HG03378 (cell line): ENCODE measurements at regions not wholly inside any gene's neighbourhood (a gene's known extent, or its start where the extent isn't known, plus 50 kb on each side); places are given as distances from the start of the nearest gene placed in this dataset.
"Not testable (repeated sequence)": the region's sequence is repeated elsewhere in the genome, so short reads cannot be mapped to it uniquely, and the experiment has no call there.

Source experiments
- ATAC-seq: cut with Tn5 transposase; IDR thresholded peaks from one replicate; pipeline ENCODE4 v1.9.1; 2021; ENCODE audit warnings: mild to moderate bottlenecking, moderate library complexity; ENCODE audit not compliant: unreplicated experiment

DNA sequence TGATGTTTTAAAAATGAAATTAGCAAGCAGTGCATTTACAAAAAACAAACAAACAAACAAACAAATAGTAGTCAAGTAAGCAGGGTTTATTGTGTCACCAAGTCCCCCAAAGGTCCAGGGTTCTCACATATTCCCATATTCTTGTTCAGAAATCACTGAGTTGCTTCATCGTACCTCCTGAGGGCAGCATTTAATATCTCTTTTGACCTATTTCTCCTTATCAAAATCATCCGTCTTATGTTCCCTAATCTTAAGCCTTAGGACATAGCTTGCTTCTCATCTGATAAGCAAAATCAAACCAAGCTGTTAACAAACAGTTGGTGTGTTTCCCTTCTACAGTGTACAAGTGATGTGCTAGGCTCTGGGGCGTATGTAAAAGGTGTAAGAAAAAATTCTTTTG lies 109.5 kb upstream of the MAN2A1 start:
- ATAC-seq, result no peak

- no peak for ATAC-seq
Measured at GRCh38 chr5:109575506-109575905, 114.2 kb upstream of the MAN2A1 start.

DNA sequence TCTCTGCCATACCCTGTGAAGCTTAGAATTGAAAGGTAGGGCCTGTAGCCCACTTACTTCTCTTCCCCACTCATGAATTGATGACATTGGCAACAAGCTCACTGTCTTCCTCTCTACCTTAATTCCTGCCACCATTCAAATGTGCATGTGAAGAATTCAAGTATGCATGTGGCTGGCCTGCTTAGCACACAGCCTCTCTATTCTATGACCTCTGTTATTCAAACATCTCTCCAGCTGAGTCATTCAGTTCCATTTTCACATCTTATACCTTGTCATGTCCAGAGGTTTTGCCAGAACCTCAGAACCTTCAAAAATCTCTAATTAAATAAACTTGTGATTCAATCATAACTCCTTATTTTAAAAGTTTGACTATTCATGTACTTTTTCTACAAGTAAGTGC lies 114.7 kb upstream of the MAN2A1 start:
- ATAC-seq, result no peak

- ATAC-seq, result no peak
Measured at GRCh38 chr5:109573766-109574165, 116.0 kb upstream of the MAN2A1 start.

- ATAC-seq, result no peak
Measured at GRCh38 chr5:109573256-109573655, 116.5 kb upstream of the MAN2A1 start.

DNA sequence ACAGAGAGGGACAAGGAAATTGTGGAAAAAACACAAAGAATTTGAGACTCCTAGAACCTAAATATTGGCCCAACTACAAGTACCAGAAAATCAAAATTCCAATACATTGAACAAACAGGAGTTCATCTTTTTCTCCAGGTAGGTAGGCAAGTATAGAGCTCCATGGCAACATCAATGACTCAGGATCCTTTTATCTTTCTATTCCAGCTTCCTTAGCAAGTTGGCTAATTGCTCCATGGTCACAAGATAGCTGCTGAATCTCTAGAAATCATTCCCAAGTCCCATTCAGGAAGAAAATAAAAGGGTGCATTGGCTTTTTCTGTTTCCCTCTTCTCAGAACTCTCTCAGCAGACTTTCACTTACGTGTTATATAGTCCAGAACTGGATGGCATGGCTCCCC lies 117.9 kb upstream of the MAN2A1 start:
- ATAC-seq, result no peak

DNA sequence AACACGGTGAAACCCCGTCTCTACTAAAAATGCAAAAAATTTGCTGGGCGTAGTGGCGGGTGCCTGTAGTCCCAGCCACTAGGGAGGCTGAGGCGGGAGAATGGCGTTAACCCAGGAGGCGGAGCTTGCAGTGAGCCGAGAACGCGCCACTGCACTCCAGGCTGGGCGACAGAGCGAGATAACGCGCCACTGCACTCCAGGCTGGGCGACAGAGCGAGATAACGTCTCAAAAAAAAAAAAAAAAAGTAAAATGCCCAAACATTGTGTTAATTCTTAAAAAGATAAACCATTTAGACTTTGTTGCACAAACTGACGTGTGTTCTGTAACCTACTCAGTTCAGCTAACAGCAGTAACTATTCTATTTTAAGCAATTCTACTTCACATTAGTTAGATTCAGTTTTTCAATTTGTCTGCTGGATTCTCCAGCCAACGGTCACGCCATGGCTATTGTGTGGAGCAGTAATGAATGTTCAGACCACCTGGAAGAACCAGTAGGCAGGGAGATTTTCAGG lies 119.3 kb upstream of the MAN2A1 start:
- ATAC-seq, result no peak

- no peak for ATAC-seq
Measured at GRCh38 chr5:109567374-109568044, 122.2 kb upstream of the MAN2A1 start.

GRCh38 chr5:109566361-109566760 lies 123.4 kb upstream of the MAN2A1 start:
- no peak for ATAC-seq

GRCh38 chr5:109563739-109564138 lies 126.0 kb upstream of the MAN2A1 start:
- ATAC-seq, result no peak

- no peak for ATAC-seq
Measured at GRCh38 chr5:109563189-109563588, 126.5 kb upstream of the MAN2A1 start.

- no peak for ATAC-seq
Measured at GRCh38 chr5:109562441-109562840, 127.3 kb upstream of the MAN2A1 start.

GRCh38 chr5:109561447-109561846 lies 128.3 kb upstream of the MAN2A1 start:
- no peak for ATAC-seq

GRCh38 chr5:109560554-109560953 lies 129.2 kb upstream of the MAN2A1 start:
- ATAC-seq, result no peak

GRCh38 chr5:109558952-109559351 lies 130.8 kb upstream of the MAN2A1 start:
- ATAC-seq, result no peak

GRCh38 chr5:109558364-109558763 lies 131.4 kb upstream of the MAN2A1 start:
- ATAC-seq, result no peak

DNA sequence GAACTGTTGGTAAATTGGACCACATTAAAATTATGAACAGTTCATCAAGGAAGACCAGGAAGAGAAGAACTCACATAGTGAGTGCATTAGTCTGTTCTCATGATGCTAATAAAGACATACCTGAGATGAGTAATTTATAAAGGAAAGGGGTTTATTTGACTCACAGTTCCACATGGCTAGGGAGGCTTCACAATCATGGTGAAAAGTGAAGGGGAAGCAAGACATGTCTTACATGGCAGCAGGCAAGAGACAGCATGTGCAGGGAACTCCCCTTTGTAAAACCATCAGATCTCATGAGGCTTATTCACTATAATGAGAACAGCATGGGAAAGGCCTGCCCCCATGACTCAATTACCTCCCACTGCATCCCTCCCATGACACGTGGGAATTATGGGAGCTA lies 135.9 kb upstream of the MAN2A1 start:
- ATAC-seq, result no peak

DNA sequence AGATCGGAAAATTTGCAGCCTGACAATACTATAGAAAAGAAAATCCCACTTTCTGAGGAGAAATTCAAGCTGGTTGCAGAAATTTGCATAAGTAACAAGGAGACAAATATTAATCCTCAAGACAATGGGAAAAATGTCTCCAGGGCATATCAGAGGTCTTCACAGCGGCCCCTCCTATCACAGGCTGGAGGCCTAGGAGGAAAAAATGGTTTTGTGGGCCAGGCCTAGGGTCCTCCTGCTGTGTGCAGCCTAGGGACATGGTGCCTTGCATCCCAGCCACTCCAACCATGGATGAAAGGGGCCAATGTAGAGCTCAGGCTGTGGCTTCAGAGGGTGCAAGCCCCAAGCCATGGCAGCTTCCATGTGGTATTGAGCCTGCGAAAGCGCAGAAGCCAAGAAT lies 138.5 kb upstream of the MAN2A1 start:
- not testable (repeated sequence) for ATAC-seq

- ATAC-seq, result no peak
Measured at GRCh38 chr5:109550077-109550476, 139.7 kb upstream of the MAN2A1 start.

- ATAC-seq, result no peak
Measured at GRCh38 chr5:109546461-109546860, 136.7 kb upstream of the PJA2 start.

- ATAC-seq, result not testable (repeated sequence)
Measured at GRCh38 chr5:109544873-109545272, 135.1 kb upstream of the PJA2 start.

- not testable (repeated sequence) for ATAC-seq
Measured at GRCh38 chr5:109538692-109539091, 128.9 kb upstream of the PJA2 start.

GRCh38 chr5:109535090-109535489 lies 125.3 kb upstream of the PJA2 start:
- ATAC-seq, result not testable (repeated sequence)
